ENCODE measurements at regions not wholly inside any gene's neighbourhood (a gene's known extent, or its start where the extent isn't known, plus 50 kb on each side); places are given as distances from the start of the nearest gene placed in this dataset.

DNA sequence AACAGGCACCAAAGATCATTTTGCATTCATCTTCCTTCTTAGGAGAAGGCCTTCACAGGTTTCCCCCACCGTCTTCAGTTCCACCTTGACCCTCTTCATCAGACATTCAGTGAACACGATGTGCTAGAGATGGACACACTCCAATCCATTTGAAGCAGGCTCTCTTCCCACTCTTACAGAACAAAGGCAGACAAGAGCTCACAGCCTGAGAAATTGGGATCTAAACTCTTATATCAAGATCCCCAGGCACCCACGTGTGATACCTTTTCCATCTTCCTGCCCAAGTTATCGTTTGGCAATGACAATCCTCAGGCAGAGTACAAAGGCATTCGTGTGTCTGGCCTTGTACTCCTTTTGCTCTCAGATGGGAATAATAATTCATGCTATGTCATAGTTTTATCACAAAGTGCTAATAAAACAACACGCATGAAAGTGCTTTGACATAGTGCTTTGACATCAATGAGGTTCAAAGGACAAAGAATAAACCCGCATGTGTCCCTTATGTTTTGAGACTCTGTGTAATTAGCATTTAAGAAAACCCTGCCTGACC lies 369.3 kb upstream of the KLHL29 start:
- TF ChIP-seq POLR2AphosphoS5 (IDR thresholded peaks at IDR 0.05): no peak
- TF ChIP-seq, protein P1, sequence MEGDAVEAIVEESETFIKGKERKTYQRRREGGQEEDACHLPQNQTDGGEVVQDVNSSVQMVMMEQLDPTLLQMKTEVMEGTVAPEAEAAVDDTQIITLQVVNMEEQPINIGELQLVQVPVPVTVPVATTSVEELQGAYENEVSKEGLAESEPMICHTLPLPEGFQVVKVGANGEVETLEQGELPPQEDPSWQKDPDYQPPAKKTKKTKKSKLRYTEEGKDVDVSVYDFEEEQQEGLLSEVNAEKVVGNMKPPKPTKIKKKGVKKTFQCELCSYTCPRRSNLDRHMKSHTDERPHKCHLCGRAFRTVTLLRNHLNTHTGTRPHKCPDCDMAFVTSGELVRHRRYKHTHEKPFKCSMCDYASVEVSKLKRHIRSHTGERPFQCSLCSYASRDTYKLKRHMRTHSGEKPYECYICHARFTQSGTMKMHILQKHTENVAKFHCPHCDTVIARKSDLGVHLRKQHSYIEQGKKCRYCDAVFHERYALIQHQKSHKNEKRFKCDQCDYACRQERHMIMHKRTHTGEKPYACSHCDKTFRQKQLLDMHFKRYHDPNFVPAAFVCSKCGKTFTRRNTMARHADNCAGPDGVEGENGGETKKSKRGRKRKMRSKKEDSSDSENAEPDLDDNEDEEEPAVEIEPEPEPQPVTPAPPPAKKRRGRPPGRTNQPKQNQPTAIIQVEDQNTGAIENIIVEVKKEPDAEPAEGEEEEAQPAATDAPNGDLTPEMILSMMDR (IDR thresholded peaks at IDR 0.05): no peak
